Fibroblast of skin of scalp (primary cell): ENCODE measurements at regions not wholly inside any gene's neighbourhood (a gene's known extent, or its start where the extent isn't known, plus 50 kb on each side); places are given as distances from the start of the nearest gene placed in this dataset.

Source experiments
- DNase-seq: peaks from one replicate; pipeline ENCODE4 v3.0.0-alpha.2; 2013

GRCh38 chr4:31995943-31996901 lies 1276.1 kb downstream of the PCDH7 start:
- DNase-seq: no peak

GRCh38 chr4:31998807-31999206 lies 1278.6 kb downstream of the PCDH7 start:
- DNase-seq: no peak

- no peak for DNase-seq
Measured at GRCh38 chr4:31999848-32000247, 1279.7 kb downstream of the PCDH7 start.

GRCh38 chr4:32000846-32001488 lies 1280.8 kb downstream of the PCDH7 start:
- no peak for DNase-seq

- DNase-seq: no peak
Measured at GRCh38 chr4:32002037-32002747, 1282.0 kb downstream of the PCDH7 start.

GRCh38 chr4:32003548-32003947 lies 1283.4 kb downstream of the PCDH7 start:
- DNase-seq: no peak

- DNase-seq: no peak
Measured at GRCh38 chr4:32010221-32010620, 1290.1 kb downstream of the PCDH7 start.

- peak; percentile 3 for DNase-seq
Measured at GRCh38 chr4:32022071-32022470, 1301.9 kb downstream of the PCDH7 start.

- peak; percentile 47 for DNase-seq
Measured at GRCh38 chr4:32025851-32026459, 1305.8 kb downstream of the PCDH7 start.

GRCh38 chr4:32030406-32030805 lies 1310.2 kb downstream of the PCDH7 start:
- DNase-seq: no peak

- no peak for DNase-seq
Measured at GRCh38 chr4:32031026-32031425, 1310.9 kb downstream of the PCDH7 start.

GRCh38 chr4:32032136-32032672 lies 1312.0 kb downstream of the PCDH7 start:
- no peak for DNase-seq

GRCh38 chr4:32037399-32037798 lies 1317.2 kb downstream of the PCDH7 start:
- no peak for DNase-seq

GRCh38 chr4:32042486-32043247 lies 1322.5 kb downstream of the PCDH7 start:
- no peak for DNase-seq

- DNase-seq: no peak
Measured at GRCh38 chr4:32043248-32043633, 1323.1 kb downstream of the PCDH7 start.

- peak; percentile 1 for DNase-seq
Measured at GRCh38 chr4:32061916-32062315, 1341.7 kb downstream of the PCDH7 start.

GRCh38 chr4:32073542-32073941 lies 1353.4 kb downstream of the PCDH7 start:
- DNase-seq: no peak

- DNase-seq: no peak
Measured at GRCh38 chr4:32087211-32087610, 1367.0 kb downstream of the PCDH7 start.

- no peak for DNase-seq
Measured at GRCh38 chr4:32094987-32095386, 1374.8 kb downstream of the PCDH7 start.

GRCh38 chr4:32102896-32103295 lies 1382.7 kb downstream of the PCDH7 start:
- peak; percentile 57 for DNase-seq

GRCh38 chr4:32106767-32107166 lies 1386.6 kb downstream of the PCDH7 start:
- no peak for DNase-seq

- no peak for DNase-seq
Measured at GRCh38 chr4:32112891-32113290, 1392.7 kb downstream of the PCDH7 start.
